ENCODE measurements at regions not wholly inside any gene's neighbourhood (a gene's known extent, or its start where the extent isn't known, plus 50 kb on each side); places are given as distances from the start of the nearest gene placed in this dataset.

DNA sequence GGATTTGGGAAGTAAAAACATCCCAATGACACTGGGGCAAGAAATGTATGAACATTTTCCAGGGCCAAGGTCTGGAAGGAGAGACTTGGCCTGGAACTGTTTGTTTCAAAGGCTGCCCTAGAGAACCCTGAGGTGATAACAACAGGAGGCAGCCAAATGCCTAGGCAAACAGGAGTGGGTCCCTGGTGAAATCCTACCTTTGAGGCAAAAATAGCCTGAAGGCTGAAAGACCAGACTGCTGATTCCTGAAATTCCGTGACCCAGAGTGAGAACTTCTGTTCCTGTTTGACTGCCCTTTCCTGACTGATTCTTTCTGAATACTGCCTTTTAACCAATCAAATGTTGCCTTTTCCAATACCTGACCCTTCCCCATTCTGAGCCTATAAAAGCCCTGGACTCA is 196.4 kb downstream of the NSUN3 start:
- DNase-seq: no peak

DNA sequence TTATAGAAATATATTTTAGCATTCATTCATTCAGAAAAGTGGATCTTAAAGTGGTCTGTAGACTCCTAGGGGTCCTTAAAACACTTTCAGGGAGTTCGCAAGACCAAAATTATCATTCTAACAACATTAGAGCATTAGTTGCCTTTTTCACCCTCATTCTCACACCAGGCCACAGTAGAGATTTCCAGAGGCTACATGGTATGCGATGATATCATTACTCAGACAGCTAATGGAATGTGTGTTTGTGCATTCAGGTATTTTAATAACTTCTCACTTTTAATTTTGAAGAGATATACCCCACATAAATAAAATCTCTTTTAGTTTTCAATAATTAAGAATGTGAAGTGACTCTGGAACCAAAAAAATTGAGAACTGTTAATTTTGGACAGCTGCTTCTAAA is 206.9 kb downstream of the NSUN3 start:
- peak; percentile 70 for DNase-seq

DNA sequence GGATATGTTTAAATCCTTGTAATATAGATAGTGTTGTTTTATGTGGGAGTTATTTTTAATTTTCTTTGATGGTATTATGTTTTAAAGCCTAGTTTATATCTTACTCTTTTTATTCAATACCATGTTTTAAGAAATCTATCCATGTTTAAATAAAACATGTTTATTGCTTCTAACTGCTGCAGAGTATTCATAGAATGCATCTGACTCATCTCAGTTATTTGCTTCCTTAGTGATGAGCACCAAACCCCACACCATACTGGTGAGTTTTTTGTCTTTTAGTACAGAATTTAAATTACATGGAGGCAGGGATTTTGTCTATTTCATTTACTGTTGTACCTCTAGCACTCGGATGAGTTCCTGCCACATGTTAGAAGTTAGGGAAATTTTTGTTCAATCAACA is 209.2 kb downstream of the NSUN3 start:
- peak; percentile 64 for DNase-seq

DNA sequence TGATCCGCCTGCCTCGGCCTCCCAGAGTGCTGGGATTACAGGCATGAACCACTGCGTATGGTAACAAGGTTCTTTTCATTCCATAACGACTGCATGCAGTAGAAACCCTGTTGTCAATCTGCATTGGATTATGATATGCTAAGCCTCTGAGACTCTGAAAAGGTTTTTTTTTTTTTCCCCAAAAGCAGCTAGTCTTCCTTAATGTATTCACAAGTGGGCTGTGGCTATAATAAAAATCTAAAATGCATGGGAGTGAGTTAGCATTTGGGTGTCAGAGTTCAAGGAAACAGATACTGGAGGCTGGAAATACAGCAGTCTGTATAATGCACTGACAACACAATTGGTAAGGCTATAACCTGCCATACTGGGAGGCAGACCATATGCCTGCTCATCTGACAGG is 218.1 kb downstream of the NSUN3 start:
- DNase-seq: no peak

DNA sequence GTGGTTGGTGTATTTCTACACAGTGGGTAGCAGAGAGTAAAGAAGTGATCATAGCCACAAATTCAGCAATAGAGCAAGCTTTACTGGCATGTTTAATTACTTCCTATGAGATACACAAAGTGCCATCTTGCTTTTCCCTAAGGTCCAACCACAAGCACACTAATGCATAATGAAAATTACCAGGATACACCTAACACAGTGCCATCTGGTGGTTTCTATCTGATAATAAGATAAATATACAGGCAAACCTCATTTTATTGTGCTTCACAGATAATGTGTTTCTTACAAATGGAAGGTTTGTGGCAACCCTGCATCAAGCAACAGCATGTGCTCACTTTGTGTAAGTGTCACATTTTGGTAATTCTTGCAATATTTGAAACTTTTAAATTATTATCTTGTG is 223.0 kb downstream of the NSUN3 start:
- DNase-seq: peak; percentile 18

DNA sequence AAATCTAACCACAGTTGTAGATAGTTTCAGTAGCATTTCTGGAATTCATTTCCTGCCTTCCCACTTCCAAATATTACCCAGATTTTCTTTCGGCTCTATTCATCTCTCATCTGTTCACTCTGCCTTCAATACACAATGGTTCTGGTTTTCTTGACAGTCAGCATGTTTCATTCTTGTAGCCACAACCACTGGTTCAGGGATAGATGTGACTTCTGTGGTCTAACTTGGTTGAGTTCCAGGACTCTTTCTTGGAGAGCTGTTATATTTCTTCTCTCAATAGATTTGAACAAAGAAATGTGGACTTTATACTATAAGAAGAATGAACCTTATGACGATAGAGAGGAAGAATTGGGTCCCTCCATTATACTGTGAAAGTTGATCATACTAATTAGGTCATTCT is 228.8 kb downstream of the NSUN3 start:
- no peak for DNase-seq

DNA sequence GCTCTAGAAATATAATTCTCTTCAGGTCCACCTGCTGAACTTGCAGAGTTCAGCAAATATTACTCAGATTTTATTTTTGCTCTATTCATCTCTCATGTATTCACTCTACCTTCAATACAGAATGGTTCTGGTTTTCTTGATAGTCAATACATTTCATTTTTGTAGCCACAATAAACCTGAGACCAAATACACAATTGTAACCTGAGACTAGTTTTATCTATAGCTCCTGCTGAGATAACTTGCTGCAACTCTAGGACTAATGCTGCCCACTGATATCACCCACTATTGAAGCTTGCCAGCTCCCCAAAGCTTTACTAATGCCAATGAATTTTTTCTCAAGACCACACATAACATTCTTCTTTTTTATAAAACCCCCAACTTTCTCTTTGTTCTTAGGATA is 229.3 kb downstream of the NSUN3 start:
- DNase-seq: no peak

DNA sequence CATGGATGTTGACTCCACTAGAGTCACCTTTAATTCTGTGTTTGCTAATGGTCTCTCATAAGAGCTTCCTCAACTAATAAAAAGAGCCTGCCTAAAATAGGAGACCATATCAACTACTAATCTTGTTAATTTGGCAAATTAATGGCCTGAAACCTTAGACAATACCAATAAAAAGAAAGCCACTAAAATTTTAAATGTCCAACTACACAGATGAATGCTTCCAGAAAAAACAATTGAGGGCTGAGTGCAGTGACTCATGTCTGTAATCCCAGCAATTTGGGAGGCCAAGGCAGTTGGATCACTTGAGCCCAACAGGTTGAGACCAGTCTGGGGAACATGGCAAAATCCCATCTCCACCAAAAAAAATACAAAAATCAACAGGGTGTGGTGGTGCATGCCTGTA is 230.9 kb downstream of the NSUN3 start:
- peak; percentile 36 for DNase-seq

DNA sequence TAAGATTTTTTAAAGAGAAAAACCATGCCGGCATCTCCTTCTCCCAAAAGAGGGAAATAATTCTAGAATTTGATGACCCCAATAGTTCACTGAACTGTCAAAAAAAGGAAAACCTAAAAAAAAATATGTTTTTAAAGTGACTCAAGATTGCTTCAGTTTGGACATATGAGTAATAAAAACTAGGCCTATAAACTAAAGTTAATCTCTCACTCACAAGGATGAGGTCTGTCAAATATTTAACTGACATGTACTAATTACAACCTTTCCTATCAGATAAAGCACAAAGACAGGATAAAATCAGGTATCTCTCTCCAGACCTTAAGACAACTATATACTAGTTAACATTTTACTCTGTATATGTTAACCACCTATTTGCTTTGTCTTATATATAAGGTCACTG is 231.9 kb downstream of the NSUN3 start:
- DNase-seq: no peak

DNA sequence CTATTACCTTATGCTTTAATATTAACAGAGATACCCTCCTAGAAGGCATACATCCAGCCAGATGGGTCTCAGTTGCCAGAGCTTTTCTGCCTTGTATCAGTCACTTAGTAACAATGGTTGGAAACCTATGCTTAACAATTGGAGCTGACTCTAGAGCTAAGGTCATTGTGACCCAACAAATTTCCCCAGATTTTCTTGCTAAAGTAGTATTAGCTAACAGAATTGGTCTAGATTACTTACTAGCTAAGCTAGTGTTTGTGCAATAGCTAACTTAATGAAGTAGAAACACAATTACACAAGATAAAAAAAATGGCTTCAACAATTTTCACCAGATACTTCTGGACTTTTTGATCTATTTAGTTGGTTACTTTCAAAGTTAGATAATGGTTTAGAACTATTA is 236.9 kb downstream of the NSUN3 start:
- no peak for DNase-seq

DNA sequence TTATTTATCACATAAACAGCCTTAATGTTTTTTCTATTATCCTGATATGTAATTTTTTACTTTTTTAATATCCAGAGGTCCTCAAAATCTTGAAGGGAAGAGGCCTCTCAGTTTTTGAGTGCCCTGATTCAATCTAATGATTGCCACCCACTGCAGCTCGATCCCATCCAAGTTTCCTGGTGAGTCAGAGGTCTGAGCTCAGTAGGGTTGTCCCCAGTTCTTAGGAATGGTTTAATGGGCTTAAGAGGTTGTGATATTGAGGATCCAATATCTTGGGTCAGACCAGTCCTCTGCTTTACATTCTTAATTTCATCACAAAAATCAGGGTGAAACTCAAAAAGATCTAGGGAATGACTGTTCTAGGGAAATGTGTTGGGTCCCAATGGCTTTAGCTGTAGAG is 238.5 kb downstream of the NSUN3 start:
- DNase-seq: peak; percentile 4

DNA sequence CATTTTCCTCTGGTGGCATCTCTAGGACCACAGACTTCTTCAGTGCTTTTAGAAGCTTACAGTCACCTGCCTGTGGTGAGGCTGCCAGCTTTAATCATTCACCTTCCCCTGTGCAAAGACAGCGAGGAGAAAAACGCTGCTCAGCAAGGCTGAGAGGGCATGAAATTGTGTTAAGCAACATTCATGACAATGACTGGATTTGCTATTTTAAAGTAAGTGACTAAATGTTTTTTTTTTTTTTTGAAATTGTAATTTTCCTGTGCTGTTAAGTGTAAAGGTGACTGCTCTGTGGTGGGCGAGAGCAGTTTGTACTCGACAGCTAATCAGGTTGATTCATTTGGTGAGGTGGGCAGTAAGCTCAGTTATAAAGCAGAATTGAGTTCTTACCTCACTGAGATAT is 240.4 kb downstream of the NSUN3 start:
- no peak for DNase-seq

DNA sequence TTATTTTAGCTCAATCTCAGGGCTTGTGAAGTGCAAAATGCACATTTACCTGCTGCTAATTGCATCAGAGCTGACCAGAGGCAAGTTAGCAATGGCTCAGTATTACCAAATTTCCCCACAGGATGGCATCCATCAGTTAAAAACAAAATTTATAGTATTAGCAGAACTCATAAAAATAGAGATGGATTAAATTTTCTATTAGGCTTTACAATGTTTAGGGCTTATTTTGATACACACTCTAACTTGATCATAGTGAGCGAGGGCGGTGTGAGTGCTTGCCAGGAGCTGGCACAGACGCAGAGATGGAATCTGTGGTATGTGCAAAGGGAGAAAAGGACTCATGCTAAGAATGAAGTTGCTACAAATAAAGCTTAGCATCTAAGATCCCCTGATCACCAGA is 241.0 kb downstream of the NSUN3 start:
- peak; percentile 50 for DNase-seq

DNA sequence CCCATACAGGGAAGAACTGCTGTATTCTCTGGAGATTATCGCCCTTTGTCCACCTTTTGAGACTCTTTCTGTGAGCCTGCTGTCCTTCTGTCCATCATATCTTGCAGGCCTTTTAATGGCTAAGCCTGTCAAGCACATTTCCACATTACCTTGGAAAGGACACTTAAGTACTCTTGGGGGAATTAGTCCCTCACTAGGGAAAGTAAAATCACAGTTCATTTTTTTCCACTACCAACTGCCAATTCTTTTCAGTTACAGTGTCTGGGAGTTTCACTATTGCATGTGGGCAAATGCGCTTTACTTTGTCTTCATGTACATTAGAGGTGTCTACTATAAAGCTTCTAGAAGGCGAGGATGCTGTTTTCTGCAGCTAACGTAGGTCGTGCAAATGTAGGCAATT is 242.1 kb downstream of the NSUN3 start:
- no peak for DNase-seq

DNA sequence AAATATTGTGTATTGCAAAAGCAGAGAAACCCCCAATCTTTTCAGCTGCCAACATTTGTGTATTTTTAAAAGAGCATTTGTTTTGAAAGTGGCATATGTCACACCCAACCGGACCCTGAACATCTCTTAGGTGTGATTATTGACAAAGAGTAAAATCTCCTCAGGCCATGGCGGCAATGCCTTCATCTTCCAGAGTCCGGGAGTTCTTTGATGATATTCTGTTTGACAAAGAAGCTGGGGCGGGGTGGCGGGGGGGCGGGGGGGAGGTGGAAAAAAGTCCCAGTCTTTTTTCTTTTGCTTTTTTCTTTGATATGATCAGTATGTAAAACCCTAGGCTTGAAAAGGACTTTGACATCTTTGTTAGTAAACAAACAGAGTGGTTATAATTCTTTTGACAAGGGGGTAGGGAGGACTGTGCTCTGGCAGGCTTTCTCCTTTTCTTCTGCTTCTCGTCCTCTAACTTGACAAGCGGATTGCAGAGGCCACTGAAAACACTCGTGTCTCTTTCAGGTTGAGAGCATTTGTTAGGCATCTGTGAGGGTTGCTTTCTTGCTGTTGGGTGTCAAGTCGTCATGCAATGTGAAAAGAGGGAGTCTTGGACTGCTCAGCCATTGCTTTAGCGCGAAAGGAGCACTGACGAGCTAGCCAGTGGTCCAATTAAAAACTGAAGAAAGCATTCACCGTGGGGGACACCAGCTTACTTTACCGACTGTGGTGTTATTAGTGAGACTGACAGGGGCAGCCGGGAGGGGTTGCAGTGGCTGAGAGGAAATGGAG is 243.2 kb downstream of the NSUN3 start:
- DNase-seq: no peak

DNA sequence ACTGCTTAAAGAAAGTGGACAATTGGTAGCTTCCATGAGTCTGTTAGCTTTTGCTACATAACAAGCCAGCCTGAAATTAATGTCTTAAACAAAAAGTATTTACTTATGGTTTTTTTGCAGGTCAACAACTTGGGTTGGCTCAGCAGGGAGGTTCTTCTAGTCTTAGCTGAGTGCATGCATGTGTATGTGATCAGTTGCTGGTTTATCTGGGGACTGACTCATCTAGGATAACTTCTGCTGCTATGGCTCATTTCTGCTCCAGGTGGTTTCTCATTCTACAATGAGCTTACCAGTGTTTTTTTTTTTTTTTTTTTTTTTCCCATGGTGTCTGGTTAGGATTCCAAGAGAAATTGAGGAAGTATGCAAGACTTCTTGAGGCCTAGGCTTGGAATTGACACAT is 244.7 kb downstream of the NSUN3 start:
- peak; percentile 3 for DNase-seq

DNA sequence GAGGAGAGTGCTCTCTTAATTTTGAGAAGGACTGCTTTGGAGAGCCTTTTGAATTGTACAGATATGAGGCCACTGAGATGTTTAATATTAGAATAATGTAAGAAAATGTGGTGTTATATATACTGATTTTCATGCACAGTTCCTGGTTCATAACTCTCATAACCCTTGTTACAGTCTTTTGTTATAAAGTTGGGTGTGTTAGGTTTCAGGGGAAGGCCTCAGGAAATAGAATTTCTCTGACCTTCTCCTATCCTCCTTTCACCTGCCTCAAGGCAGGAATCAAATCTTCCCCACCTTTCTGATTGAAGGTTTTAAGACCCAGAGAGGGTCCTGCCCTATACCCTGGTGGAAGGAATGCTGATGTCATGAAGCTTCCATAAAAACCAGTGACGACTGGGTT is 245.9 kb downstream of the NSUN3 start:
- DNase-seq: no peak

DNA sequence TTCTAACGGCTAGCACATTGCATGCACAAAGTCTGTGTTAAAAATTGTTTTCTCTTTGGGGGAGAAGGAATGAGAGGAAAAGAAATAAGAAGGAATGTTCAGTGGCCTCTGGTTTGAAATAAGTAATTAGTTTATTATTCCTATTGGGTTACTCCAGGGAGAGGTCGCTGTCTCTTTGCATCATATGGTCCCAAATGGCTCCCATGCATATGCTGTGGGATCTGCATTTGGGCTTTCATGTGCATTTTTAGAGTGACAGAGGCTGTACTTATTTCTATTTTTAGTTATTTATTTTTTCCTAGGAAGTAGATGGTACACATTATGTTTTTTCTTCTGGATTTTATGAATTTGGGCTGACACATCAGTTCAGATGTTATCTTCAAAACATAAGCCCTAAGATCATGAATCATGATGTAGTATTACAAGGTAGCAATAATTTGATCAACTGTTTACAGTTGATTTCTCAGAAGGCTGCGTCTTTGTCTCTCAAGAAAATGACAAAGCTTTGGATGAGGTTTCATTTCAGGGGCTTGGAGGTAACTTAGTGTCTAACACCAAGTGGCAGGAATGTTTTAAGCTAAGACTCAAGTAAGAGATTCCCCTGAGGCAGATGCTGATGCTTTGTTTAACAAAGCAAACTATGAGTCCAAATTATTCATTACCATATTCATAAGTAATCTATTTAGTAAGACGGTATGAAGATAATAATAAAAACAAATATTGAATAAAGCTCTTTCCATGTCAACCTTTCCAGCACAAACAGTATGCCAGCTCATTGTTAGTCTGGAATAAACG is 247.7 kb downstream of the NSUN3 start:
- no peak for DNase-seq

DNA sequence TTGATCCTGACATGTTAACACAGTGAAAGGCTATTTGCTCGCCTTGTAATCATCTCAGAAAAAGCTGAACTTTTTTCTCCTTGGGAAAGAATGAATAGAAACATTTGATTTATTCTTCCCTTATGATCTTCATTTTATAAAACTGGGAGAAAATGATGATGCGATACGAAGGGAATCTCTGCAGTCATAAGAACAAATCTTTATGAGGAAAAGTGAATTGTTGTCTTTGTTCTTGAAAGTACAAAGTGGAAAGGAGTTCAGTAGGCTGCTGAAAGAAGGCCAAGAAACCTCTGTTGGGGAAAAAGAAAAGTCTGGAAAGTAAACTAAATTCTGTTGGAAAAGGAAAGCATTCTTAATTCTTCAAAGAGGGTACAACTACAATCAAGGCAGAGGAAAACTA is 248.8 kb downstream of the NSUN3 start:
- DNase-seq: no peak

DNA sequence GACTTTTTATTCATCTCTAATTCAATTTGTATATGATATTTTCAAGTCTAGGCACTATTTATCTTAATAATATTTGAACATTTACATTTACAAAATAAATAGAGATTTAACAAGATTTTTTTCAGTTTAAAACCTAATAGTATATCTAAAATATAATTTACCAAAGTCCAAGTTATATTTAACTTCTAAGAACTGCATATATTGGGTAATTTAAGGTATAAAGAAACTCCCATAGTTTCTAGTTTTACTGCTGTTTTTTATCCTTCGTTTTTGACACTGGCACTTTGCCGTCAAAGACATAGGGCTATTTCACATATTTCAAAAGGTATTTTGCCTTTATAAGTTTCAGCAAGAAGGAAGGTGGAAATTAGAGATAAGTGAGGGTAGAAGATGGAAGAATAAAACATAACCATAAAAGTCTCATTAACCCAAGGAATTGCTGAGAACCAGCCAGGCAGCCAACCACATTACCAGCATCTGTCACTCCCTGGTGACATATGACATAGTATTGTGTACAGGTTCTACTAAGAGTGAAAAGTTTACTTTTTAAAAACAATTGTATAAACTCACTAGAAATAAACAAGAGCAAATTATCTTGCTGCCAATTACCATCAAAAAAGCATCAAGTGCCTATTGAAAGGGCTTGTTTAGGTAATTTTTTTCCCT is 251.5 kb downstream of the NSUN3 start:
- no peak for DNase-seq

DNA sequence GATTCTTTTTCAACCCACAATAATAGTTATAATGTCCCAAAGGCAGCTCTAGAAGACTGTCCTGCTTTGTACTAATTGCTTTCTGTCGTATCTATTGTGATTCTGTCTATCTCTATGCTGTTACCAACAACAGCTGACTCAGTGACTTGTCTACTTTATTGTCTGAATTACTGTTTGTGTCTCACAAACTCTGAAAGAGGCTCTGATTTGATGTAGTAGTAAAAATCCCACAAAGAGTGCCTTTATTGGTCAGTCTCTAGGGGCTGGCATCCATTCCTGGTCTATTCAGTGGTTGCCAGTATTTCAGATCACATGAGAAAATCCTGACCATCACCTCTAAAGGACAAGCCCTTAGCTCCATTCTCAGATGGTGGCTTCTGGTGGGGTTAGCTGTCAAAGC is 254.2 kb downstream of the NSUN3 start:
- no peak for DNase-seq

DNA sequence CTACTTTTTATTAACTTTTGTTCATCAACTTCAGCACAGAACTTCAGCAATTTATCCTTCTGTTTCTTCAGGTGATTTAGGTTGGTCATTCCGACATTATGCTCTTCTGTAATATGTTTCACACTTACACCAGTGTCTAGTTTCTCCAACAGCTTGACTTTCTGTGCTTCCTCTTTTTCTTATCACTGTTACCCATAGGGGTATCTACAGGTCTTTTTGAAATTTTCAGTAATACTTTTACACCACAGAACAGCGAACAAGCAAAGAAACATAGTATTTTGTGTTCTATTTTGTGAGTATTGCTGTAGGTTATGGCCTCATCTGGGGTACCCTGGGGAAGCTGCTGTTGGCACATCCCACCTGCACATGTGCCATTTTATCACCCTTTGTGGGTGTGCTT is 260.7 kb downstream of the NSUN3 start:
- no peak for DNase-seq

DNA sequence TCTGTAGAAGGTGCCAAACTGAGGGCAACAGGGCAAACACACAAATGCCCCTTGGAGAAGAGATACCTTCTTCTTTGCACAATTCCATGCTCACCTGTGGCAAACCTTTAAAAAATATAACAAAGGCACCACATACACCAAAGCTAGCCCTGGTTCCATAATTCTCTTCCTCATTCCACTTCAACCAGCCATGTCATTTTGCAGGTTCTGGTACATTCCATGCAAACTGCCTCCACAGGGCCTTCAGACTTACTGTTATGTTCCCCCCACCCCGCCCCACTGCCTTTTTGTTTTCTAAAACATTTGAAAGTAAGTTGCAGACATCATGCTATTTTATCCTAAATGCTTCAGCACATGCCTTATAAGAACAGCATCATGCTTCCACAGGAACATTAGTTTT is 269.0 kb downstream of the NSUN3 start:
- DNase-seq: no peak

All from fibroblast of skin of back (primary cell).